Stomach (tissue), 8 donors: ENCODE measurements at regions not wholly inside any gene's neighbourhood (a gene's known extent, or its start where the extent isn't known, plus 50 kb on each side); places are given as distances from the start of the nearest gene placed in this dataset.

ENCODE experiments used
- DNase-seq, 2 donors: peaks; one replicate each; pipeline versions ENCODE4 v3.0.0 to v3.0.0-alpha.2; 2013 to 2019
- H3K27ac ChIP-seq, 5 donors: fragments of 200-600 bp in 4 of 5; sonication (generic) in 4 of 5; one replicate each; pipeline ENCODE4 v1.5.1; 2013 to 2019; ENCODE audit warnings: mild to moderate bottlenecking in 1 of 5, moderate library complexity in 1 of 5
- H3K27me3 ChIP-seq, 3 donors: fragments of 200-600 bp; sonication (generic); one replicate each; pipeline ENCODE4 v1.5.1; 2017 to 2019; ENCODE audit warnings: mixed run types in 1 of 3
- H3K36me3 ChIP-seq, 4 donors: fragments of 200-600 bp; sonication (generic); 1 replicate in 3 of 4; 2 replicates in 1 of 4; pipeline ENCODE4 v1.5.1; 2016 to 2019
- H3K4me1 ChIP-seq, 4 donors: fragments of 200-600 bp; sonication (generic); one replicate each; pipeline ENCODE4 v1.5.1; 2016 to 2019
- H3K4me3 ChIP-seq, 4 donors: fragments of 200-600 bp; sonication (generic) in 3 of 4; one replicate each; pipeline ENCODE4 v1.5.1; 2016 to 2019; ENCODE audit warnings: mild to moderate bottlenecking in 1 of 4
- H3K9me3 ChIP-seq, 4 donors: fragments of 200-600 bp; sonication (generic); one replicate each; pipeline ENCODE4 v1.5.1; 2016 to 2019
- CTCF ChIP-seq, 7 experiments: fragments of 450-650 bp in 4 of 7; fragments of 200-600 bp in 3 of 7; sonication (generic) in 3 of 7; IDR thresholded peaks; one replicate each; pipeline ENCODE4 v1.5.1; 2016 to 2019; ENCODE audit warnings: antibody characterized with exemption in 7 of 7, control low read depth in 2 of 7, mild to moderate bottlenecking in 1 of 7
- EP300 ChIP-seq: sonication (generic); formaldehyde crosslinking; IDR thresholded peaks from one replicate; pipeline ENCODE4 v1.6.1; 2017; ENCODE audit warnings: antibody characterized with exemption
- POLR2A ChIP-seq, 4 donors: fragments of 450-650 bp; IDR thresholded peaks; one replicate each; pipeline ENCODE4 v1.6.1; 2016; ENCODE audit warnings: antibody characterized with exemption in 4 of 4, control low read depth in 2 of 4, mild to moderate bottlenecking in 1 of 4, moderate library complexity in 1 of 4
- POLR2AphosphoS5 ChIP-seq, 3 donors: sonication (generic); formaldehyde crosslinking; IDR thresholded peaks; one replicate each; pipeline ENCODE4 v1.6.1; 2016; ENCODE audit warnings: antibody characterized with exemption in 3 of 3
- WGBS, 5 donors: extraction: QIAGEN DNeasy Blood & Tissue Kit in 3 of 5; methylation state at CpG; one replicate each; pipeline versions ENCODE4 v1.1.5 to v1.1.7; 2013 to 2018; 5-methylcytosine and 5-hydroxymethylcytosine counted together
- intact Hi-C: fragments of 100-400 bp; cut with DNase I; formaldehyde crosslinking; loops from one replicate; pipeline ENCODE4 v1.15.1; 2023; ENCODE audit warnings: low total_unique reads
- donor health status: healthy with polysubstance abuse.
- donor health status: Bipolar disorder and iron deficiency.
- donor health status: healthy.

GRCh38 chr1:22368125-22368524 lies 83.5 kb upstream of the ZBTB40 start:
- no peak for DNase-seq
- H3K27me3 ChIP-seq: peaks cover 0 to 57% (median 4%) of the 10 kb centered on the region in 3 donors
- WGBS, 5 donors: 73 to 91% (median 80%) methylated on average over 1 of the region's 1 CpG
- H3K27ac ChIP-seq: no peak overlapping the region
- intact Hi-C loops: no loop called here
- no peaks in the 10 kb centered on the region for H3K36me3 ChIP-seq
- TF ChIP-seq POLR2A (IDR thresholded peaks at IDR 0.05) (no peak), EP300 (no peak), POLR2AphosphoS5 (IDR thresholded peaks at IDR 0.05) (no peak), CTCF (IDR thresholded peaks at IDR 0.05) (no peak)
- H3K4me3 ChIP-seq: no peak overlapping the region
- no peaks in the 10 kb centered on the region for H3K4me1 ChIP-seq
- peaks cover 0 to 6% (median 1%) of the 10 kb centered on the region in 4 donors for H3K9me3 ChIP-seq

GRCh38 chr1:22369294-22370189 lies 82.1 kb upstream of the ZBTB40 start:
- 75 to 82% (median 78%) methylated on average over 11 of the region's 11 CpGs for WGBS, 5 donors
- H3K9me3 ChIP-seq: peaks cover 0 to 13% (median 5%) of the 10 kb centered on the region in 4 donors
- H3K4me3 ChIP-seq: no peak overlapping the region
- TF ChIP-seq CTCF (IDR thresholded peaks at IDR 0.05): no peak
- no peak for TF ChIP-seq POLR2AphosphoS5 (IDR thresholded peaks at IDR 0.05)
- no peak for TF ChIP-seq POLR2A (IDR thresholded peaks at IDR 0.05)
- no peak for TF ChIP-seq EP300
- no peaks in the 10 kb centered on the region for H3K4me1 ChIP-seq
- peaks cover 0 to 46% (median 4%) of the 10 kb centered on the region in 3 donors for H3K27me3 ChIP-seq
- DNase-seq: no peak
- intact Hi-C loops: no loop called here
- H3K27ac ChIP-seq: no peak overlapping the region
- no peaks in the 10 kb centered on the region for H3K36me3 ChIP-seq

GRCh38 chr1:22370190-22370498 lies 81.5 kb upstream of the ZBTB40 start:
- DNase-seq: no peak
- intact Hi-C loops: no loop called here
- Histone ChIP-seq H3K27ac (no peak overlapping the region), H3K9me3 (peaks cover 0 to 13% (median 5%) of the 10 kb centered on the region in 4 donors), H3K4me1 (no peaks in the 10 kb centered on the region), H3K27me3 (peaks cover 0 to 45% (median 4%) of the 10 kb centered on the region in 3 donors), H3K36me3 (no peaks in the 10 kb centered on the region), H3K4me3 (no peak overlapping the region)
- 27 to 46% (median 38%) methylated on average over 1 of the region's 1 CpG for WGBS, 5 donors
- TF ChIP-seq EP300: no peak

- no peak overlapping the region for H3K27ac ChIP-seq
- intact Hi-C loops: no loop called here
- DNase-seq: no peak
- H3K4me3 ChIP-seq: no peak overlapping the region
- peaks cover 0 to 13% (median 5%) of the 10 kb centered on the region in 4 donors for H3K9me3 ChIP-seq
- 89 to 94% (median 91%) methylated on average over 5 of the region's 5 CpGs for WGBS, 5 donors
- TF ChIP-seq POLR2AphosphoS5 (IDR thresholded peaks at IDR 0.05) (no peak), EP300 (no peak), CTCF (IDR thresholded peaks at IDR 0.05) (no peak), POLR2A (IDR thresholded peaks at IDR 0.05) (no peak)
- H3K4me1 ChIP-seq: no peaks in the 10 kb centered on the region
- peaks cover 0 to 33% (median 4%) of the 10 kb centered on the region in 3 donors for H3K27me3 ChIP-seq
- H3K36me3 ChIP-seq: no peaks in the 10 kb centered on the region
Observed at GRCh38 chr1:22371408-22371807, 80.2 kb upstream of the ZBTB40 start.

- Histone ChIP-seq H3K27me3 (peaks cover 0 to 15% (median 4%) of the 10 kb centered on the region in 3 donors), H3K9me3 (peaks cover 0 to 13% (median 5%) of the 10 kb centered on the region in 4 donors), H3K27ac (no peak overlapping the region), H3K36me3 (no peaks in the 10 kb centered on the region), H3K4me3 (no peak overlapping the region), H3K4me1 (no peaks in the 10 kb centered on the region)
- no peak for DNase-seq
- intact Hi-C loops: no loop called here
- TF ChIP-seq CTCF (IDR thresholded peaks at IDR 0.05) (no peak), POLR2AphosphoS5 (IDR thresholded peaks at IDR 0.05) (no peak), EP300 (no peak), POLR2A (IDR thresholded peaks at IDR 0.05) (no peak)
Observed at GRCh38 chr1:22373252-22373651, 78.4 kb upstream of the ZBTB40 start.
